Gastrocnemius medialis (tissue), 4 donors: ENCODE measurements at regions not wholly inside any gene's neighbourhood (a gene's known extent, or its start where the extent isn't known, plus 50 kb on each side); places are given as distances from the start of the nearest gene placed in this dataset.
A peak's percentile ranks its signal among the peaks of the same experiment; 100 is the strongest.

Experiments used
- ATAC-seq, 2 donors: fragments of 150-250 bp; one replicate each; pipeline ENCODE4 v1.9.1; 2016
- DNase-seq, 2 donors: peaks; one replicate each; pipeline ENCODE4 v3.0.0-alpha.2; 2019
- H3K27ac ChIP-seq, 4 donors: fragments of 200-600 bp; sonication (generic); 1 replicate in 1 of 4; 2 replicates in 3 of 4; pipeline ENCODE4 v1.5.1; 2016 to 2018; ENCODE audit warnings: mild to moderate bottlenecking in 2 of 4, moderate library complexity in 1 of 4
- H3K27me3 ChIP-seq, 3 donors: fragments of 200-600 bp; sonication (generic) in 2 of 3; 1 replicate in 1 of 3; 2 replicates in 2 of 3; pipeline versions ENCODE4 v1.5.1 to v1.6.0; 2016 to 2019; ENCODE audit warnings: mild to moderate bottlenecking in 1 of 3, moderate library complexity in 1 of 3
- H3K36me3 ChIP-seq, 2 donors: fragments of 200-600 bp; sonication (generic) in 1 of 2; one replicate each; pipeline ENCODE4 v1.5.1; 2017 to 2018
- H3K4me1 ChIP-seq, 2 donors: fragments of 200-600 bp; sonication (generic) in 1 of 2; one replicate each; pipeline ENCODE4 v1.5.1; 2016 to 2017; ENCODE audit warnings: mild to moderate bottlenecking in 2 of 2
- H3K4me3 ChIP-seq, 4 donors: fragments of 200-600 bp; sonication (generic) in 3 of 4; 1 replicate in 1 of 4; 2 replicates in 3 of 4; pipeline ENCODE4 v1.5.1; 2016 to 2019; ENCODE audit warnings: mild to moderate bottlenecking in 2 of 4
- H3K9me3 ChIP-seq, 3 donors: fragments of 200-600 bp; sonication (generic) in 2 of 3; 1 replicate in 1 of 3; 2 replicates in 2 of 3; pipeline ENCODE4 v1.5.1; 2016 to 2019
- CTCF ChIP-seq, 5 experiments: fragments of 450-650 bp in 3 of 5; fragments of 200-600 bp in 2 of 5; sonication (generic) in 2 of 5; IDR thresholded peaks in 4 of 5; conservative IDR thresholded peaks in 1 of 5; 1 replicate in 4 of 5; 2 replicates in 1 of 5; pipeline ENCODE4 v1.5.1; 2016 to 2019; ENCODE audit warnings: antibody characterized with exemption in 5 of 5, mild to moderate bottlenecking in 3 of 5, moderate library complexity in 3 of 5
- POLR2A ChIP-seq, 2 donors: fragments of 450-650 bp; IDR thresholded peaks; one replicate each; pipeline ENCODE4 v1.6.1; 2017; ENCODE audit warnings: antibody characterized with exemption in 2 of 2, mild to moderate bottlenecking in 2 of 2, moderate library complexity in 2 of 2
- in situ Hi-C, 4 donors: fragments of 200-750 bp; cut with MboI; loops; one replicate each; pipeline versions ENCODE4 v1.15.0 to v1.8.0; 2017; ENCODE audit warnings: low sequenced_read_pairs in 4 of 4
- intact Hi-C: fragments of 100-400 bp; cut with DNase I; formaldehyde crosslinking; loops from one replicate; pipeline ENCODE4 v1.15.1; 2023; ENCODE audit warnings: low total_unique reads

- TF ChIP-seq CTCF (IDR thresholded peaks at IDR 0.05 in 4 of 5, conservative IDR thresholded peaks at IDR 0.05 in 1 of 5) (no peak), POLR2A (IDR thresholded peaks at IDR 0.05) (no peak)
- no peak overlapping the region for H3K4me3 ChIP-seq
- H3K4me1 ChIP-seq = no peaks in the 10 kb centered on the region
- DNase-seq (no peak), ATAC-seq (no peak)
- no peaks in the 10 kb centered on the region for H3K27me3 ChIP-seq
- no peaks in the 10 kb centered on the region for H3K36me3 ChIP-seq
- no peaks in the 10 kb centered on the region for H3K9me3 ChIP-seq
- H3K27ac ChIP-seq = no peak overlapping the region
- in situ Hi-C loops (no loop called here), intact Hi-C loops (no loop called here)
Observed at GRCh38 chr13:90414691-90415596, 932.5 kb upstream of the MIR17HG start.

DNA sequence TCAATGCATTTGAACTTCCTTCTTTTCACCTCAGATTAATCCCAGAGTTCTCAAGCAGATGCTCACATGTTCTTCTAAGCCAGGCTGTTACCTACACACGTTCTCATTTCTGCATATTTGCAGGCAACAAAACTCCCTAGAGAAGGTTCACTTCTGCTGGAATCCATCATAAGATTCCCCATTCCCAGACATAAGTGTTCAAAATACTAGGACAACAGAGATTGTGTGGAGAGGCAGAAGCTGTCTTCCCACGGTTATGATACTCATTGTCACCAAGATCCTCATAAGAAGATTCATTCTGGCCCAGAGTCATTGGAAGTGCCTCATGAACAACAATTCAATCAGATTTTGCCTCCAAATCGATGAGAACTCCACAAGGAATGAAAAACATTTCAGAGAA, 931.6 kb upstream of the MIR17HG start:
- Histone ChIP-seq H3K9me3 (no peaks in the 10 kb centered on the region), H3K4me1 (no peaks in the 10 kb centered on the region), H3K4me3 (no peak overlapping the region), H3K27ac (no peak overlapping the region), H3K27me3 (no peaks in the 10 kb centered on the region), H3K36me3 (no peaks in the 10 kb centered on the region)
- in situ Hi-C loops (no loop called here), intact Hi-C loops (no loop called here)
- TF ChIP-seq POLR2A (IDR thresholded peaks at IDR 0.05) (no peak), CTCF (IDR thresholded peaks at IDR 0.05 in 4 of 5, conservative IDR thresholded peaks at IDR 0.05 in 1 of 5) (no peak)
- ATAC-seq (no peak), DNase-seq (no peak)

DNA sequence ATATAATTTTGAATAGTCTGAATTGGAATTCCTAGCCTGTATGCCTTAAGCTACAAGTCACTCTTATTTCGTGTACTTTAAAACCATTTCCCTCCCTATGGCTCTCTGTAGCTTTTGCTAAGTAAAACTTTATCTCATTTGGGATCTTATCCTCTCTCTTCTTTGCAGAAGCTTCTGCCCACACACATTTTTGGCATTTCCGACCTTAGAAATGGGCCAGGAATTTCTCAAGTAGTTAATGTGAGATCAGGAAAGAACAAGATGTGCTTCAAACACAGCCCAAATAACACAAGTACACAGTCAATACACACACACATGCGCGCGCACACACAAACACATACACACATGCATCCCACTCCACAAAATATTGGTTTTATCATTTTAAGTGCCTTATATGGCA, 931.0 kb upstream of the MIR17HG start:
- ATAC-seq (no peak), DNase-seq (peak in 1 of 2 donors; percentile 18)
- Histone ChIP-seq H3K9me3 (no peaks in the 10 kb centered on the region), H3K36me3 (no peaks in the 10 kb centered on the region), H3K27ac (no peak overlapping the region), H3K4me1 (no peaks in the 10 kb centered on the region), H3K27me3 (no peaks in the 10 kb centered on the region), H3K4me3 (no peak overlapping the region)
- in situ Hi-C loops (no loop called here), intact Hi-C loops (no loop called here)
- no peak for TF ChIP-seq CTCF (IDR thresholded peaks at IDR 0.05 in 4 of 5, conservative IDR thresholded peaks at IDR 0.05 in 1 of 5)
- TF ChIP-seq POLR2A (IDR thresholded peaks at IDR 0.05) = no peak

DNA sequence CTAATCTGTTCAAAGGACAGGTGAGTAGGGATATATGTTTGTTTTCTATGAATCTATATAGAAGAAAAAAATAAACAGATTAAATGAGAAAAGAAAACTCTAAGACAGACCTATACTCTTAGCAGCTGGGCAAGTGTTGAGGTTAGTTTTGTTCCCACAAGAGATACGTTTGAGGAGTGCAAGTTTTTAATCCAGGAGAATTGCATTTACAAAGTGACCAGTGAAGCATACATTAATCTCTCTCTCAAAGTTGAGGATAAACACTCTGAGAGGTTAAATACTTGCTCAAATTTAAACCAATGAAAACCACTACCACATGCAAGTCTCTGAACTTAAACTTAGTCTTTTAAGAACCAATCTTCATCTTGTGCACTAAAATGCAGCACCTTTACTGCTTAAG, 930.5 kb upstream of the MIR17HG start:
- Histone ChIP-seq H3K27me3 (no peaks in the 10 kb centered on the region), H3K36me3 (no peaks in the 10 kb centered on the region), H3K9me3 (no peaks in the 10 kb centered on the region), H3K27ac (no peak overlapping the region), H3K4me3 (no peak overlapping the region), H3K4me1 (no peaks in the 10 kb centered on the region)
- no peak for TF ChIP-seq POLR2A (IDR thresholded peaks at IDR 0.05)
- TF ChIP-seq CTCF (IDR thresholded peaks at IDR 0.05 in 4 of 5, conservative IDR thresholded peaks at IDR 0.05 in 1 of 5) = no peak
- DNase-seq = no peak
- no peak for ATAC-seq
- intact Hi-C loops = no loop called here
- in situ Hi-C loops = no loop called here
